IPS-20b (cell line): ENCODE measurements at regions not wholly inside any gene's neighbourhood (a gene's known extent, or its start where the extent isn't known, plus 50 kb on each side); places are given as distances from the start of the nearest gene placed in this dataset.

Experiments used
- H3K27ac ChIP-seq: one replicate; pipeline ENCODE4 v1.5.1; 2013; ENCODE audit warnings: low read length
- H3K27me3 ChIP-seq: 2 replicates; pipeline ENCODE4 v1.6.1; 2013; ENCODE audit warnings: mild to moderate bottlenecking, low read length, inconsistent platforms; ENCODE audit not compliant: insufficient read depth
- H3K36me3 ChIP-seq: 2 replicates; pipeline ENCODE4 v1.6.1; 2013; ENCODE audit warnings: low read depth, mild to moderate bottlenecking, inconsistent platforms, low read length, moderate library complexity; ENCODE audit not compliant: insufficient read depth
- H3K4me1 ChIP-seq: 2 replicates; pipeline ENCODE4 v1.6.1; 2013; ENCODE audit warnings: mild to moderate bottlenecking, control low read depth, inconsistent platforms, low read length, moderate library complexity; ENCODE audit not compliant: insufficient read depth
- H3K4me3 ChIP-seq: 2 replicates; pipeline ENCODE4 v1.5.1; 2013; ENCODE audit warnings: mild to moderate bottlenecking, low read length, inconsistent platforms
- H3K9ac ChIP-seq: 2 replicates; pipeline ENCODE4 v1.6.1; 2013; ENCODE audit warnings: low read depth, mild to moderate bottlenecking, inconsistent platforms, low read length, moderate library complexity
- H3K9me3 ChIP-seq: 2 replicates; pipeline ENCODE4 v1.6.1; 2013; ENCODE audit warnings: mild to moderate bottlenecking, low read depth, low read length, inconsistent platforms; ENCODE audit not compliant: insufficient read depth

- Histone ChIP-seq H3K9me3 (no peaks in the 10 kb centered on the region), H3K27ac (no peak overlapping the region), H3K27me3 (no peaks in the 10 kb centered on the region), H3K36me3 (no peaks in the 10 kb centered on the region), H3K4me1 (no peaks in the 10 kb centered on the region), H3K4me3 (no peak overlapping the region), H3K9ac (no peak overlapping the region)
Observed at GRCh38 chrY:7936831-7937230, 1025.3 kb upstream of the AMELY start.

DNA sequence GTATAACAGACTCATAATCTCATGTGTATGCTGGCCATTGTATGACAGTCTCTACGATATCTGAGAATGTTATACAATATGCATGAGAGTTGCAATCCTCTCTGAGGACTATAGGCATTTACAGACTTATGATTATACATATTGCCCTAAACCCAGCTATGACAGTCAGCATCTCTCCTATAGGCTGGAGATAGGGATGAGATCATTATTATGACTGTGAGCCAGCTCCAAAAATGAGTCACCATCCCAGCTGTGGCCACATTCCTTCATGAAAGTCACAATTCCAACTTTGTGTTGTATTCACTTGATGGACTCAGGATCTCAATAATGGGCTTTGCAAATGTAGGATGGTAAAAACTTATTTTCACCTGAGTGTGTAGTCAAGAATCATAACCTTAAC is 1024.5 kb upstream of the AMELY start:
- Histone ChIP-seq H3K36me3 (no peaks in the 10 kb centered on the region), H3K4me1 (no peaks in the 10 kb centered on the region), H3K27me3 (no peaks in the 10 kb centered on the region), H3K9ac (no peak overlapping the region), H3K27ac (no peak overlapping the region), H3K9me3 (no peaks in the 10 kb centered on the region), H3K4me3 (no peak overlapping the region)

- no peak overlapping the region for H3K9ac ChIP-seq
- H3K27ac ChIP-seq = no peak overlapping the region
- no peaks in the 10 kb centered on the region for H3K4me1 ChIP-seq
- no peaks in the 10 kb centered on the region for H3K9me3 ChIP-seq
- no peak overlapping the region for H3K4me3 ChIP-seq
- no peaks in the 10 kb centered on the region for H3K27me3 ChIP-seq
- H3K36me3 ChIP-seq = no peaks in the 10 kb centered on the region
Observed at GRCh38 chrY:7935606-7936005, 1024.1 kb upstream of the AMELY start.

- Histone ChIP-seq H3K4me1 (no peaks in the 10 kb centered on the region), H3K27ac (no peak overlapping the region), H3K36me3 (no peaks in the 10 kb centered on the region), H3K27me3 (no peaks in the 10 kb centered on the region), H3K4me3 (no peak overlapping the region), H3K9me3 (no peaks in the 10 kb centered on the region), H3K9ac (no peak overlapping the region)
Observed at GRCh38 chrY:7932424-7932823, 1020.9 kb upstream of the AMELY start.

GRCh38 chrY:7929866-7930265 is 1018.3 kb upstream of the AMELY start:
- Histone ChIP-seq H3K9me3 (no peaks in the 10 kb centered on the region), H3K4me1 (no peaks in the 10 kb centered on the region), H3K27me3 (no peaks in the 10 kb centered on the region), H3K27ac (no peak overlapping the region), H3K9ac (no peak overlapping the region), H3K4me3 (no peak overlapping the region), H3K36me3 (no peaks in the 10 kb centered on the region)

DNA sequence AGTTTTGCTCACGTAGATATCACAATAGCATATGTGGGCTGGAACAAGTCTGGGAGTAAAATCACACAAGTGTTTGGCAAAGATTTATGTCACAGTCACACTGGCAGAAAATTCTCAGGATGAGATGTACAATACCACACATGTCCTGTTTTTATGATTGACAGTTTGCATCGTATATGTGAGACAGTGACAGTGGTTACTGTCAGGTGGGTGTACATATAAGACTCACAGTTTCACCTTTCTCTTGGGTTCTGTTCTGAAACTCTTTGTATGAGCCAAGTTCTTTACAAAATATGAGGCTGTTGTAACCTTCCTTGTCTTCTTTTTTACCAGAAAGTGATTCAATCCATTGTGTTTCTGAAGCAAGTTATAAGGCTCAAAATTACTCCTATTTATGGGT is 1012.5 kb upstream of the AMELY start:
- Histone ChIP-seq H3K4me3 (no peak overlapping the region), H3K4me1 (no peaks in the 10 kb centered on the region), H3K9me3 (no peaks in the 10 kb centered on the region), H3K9ac (no peak overlapping the region), H3K27me3 (no peaks in the 10 kb centered on the region), H3K36me3 (no peaks in the 10 kb centered on the region), H3K27ac (no peak overlapping the region)

DNA sequence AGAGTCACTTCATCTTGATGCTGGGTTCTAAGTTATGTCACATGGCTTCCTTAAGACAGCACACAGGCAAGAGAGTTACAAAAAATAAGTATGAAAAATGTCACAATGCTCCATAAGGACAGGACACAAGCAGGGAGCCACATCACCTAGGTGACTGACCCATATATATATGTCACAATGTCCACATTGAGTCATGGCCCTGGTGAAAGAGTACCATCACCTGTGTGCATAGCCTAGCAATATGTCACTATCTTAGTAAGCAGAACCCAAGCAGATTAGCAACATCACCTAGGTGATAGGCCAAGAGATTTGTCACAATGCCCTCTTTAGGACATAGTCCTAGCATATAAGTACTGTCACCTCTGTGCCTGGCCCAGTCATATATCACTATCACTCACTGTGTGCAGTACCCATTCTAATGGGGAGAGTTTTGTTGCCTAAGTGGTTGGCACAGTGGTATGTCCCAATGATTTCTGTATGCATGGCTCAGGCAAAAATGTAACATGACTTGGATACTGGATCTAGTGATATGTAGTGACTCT is 1012.0 kb upstream of the AMELY start:
- no peaks in the 10 kb centered on the region for H3K9me3 ChIP-seq
- no peaks in the 10 kb centered on the region for H3K27me3 ChIP-seq
- H3K36me3 ChIP-seq = no peaks in the 10 kb centered on the region
- no peak overlapping the region for H3K4me3 ChIP-seq
- no peak overlapping the region for H3K9ac ChIP-seq
- no peaks in the 10 kb centered on the region for H3K4me1 ChIP-seq
- H3K27ac ChIP-seq = no peak overlapping the region

DNA sequence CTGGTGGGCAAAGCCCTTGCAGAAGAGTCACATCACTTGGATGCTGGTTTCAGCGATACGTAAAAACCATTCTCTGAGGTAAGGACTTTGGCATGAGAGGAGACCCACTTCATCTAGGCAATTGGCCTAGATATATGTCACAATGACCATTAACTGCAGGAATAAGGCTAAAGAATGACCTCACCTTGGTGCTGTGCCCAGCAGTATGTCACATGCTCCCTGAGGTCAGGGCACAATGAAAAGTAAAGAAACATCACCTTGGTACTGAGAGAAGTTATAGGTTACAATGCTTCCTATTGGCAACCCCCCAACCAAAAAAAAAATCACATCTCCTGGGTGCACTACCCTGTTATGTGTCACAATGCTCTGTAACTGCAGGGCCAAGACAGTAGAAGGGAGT is 1008.8 kb upstream of the AMELY start:
- Histone ChIP-seq H3K4me3 (no peak overlapping the region), H3K27me3 (no peaks in the 10 kb centered on the region), H3K9ac (no peak overlapping the region), H3K27ac (no peak overlapping the region), H3K9me3 (no peaks in the 10 kb centered on the region), H3K4me1 (no peaks in the 10 kb centered on the region), H3K36me3 (no peaks in the 10 kb centered on the region)

- no peak overlapping the region for H3K9ac ChIP-seq
Observed at GRCh38 chrY:7888506-7888905, 977.0 kb upstream of the AMELY start.

DNA sequence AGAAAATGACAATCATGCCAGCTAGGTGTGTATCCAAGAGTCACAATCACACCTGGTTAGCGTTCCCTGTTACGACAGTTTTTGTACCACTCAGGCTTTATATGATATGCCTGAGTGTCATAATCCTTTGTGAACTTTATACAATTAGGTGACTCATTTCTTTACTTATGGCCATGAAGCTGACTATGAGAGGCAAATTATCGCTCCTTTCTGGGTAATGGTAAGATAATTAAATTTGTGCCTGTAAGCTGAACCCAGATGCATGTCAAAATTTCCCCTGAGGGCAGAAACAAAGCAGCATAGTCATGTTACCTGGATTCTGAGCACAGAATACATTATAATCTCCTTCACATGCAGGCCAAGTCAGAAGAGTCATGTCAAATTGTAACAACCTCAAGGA is 970.1 kb upstream of the AMELY start:
- Histone ChIP-seq H3K27ac (no peak overlapping the region), H3K4me1 (no peaks in the 10 kb centered on the region), H3K4me3 (no peak overlapping the region), H3K9me3 (no peaks in the 10 kb centered on the region), H3K36me3 (no peaks in the 10 kb centered on the region), H3K27me3 (no peaks in the 10 kb centered on the region), H3K9ac (no peak overlapping the region)

More at GRCh38 chrY:7888506-7888905, 977.0 kb upstream of the AMELY start:
- H3K9me3 ChIP-seq = no peaks in the 10 kb centered on the region
- H3K4me3 ChIP-seq = no peak overlapping the region
- no peaks in the 10 kb centered on the region for H3K36me3 ChIP-seq
- H3K27ac ChIP-seq = no peak overlapping the region
- H3K27me3 ChIP-seq = no peaks in the 10 kb centered on the region
- H3K4me1 ChIP-seq = no peaks in the 10 kb centered on the region

GRCh38 chrY:7879245-7879644 is 967.7 kb upstream of the AMELY start:
- H3K9me3 ChIP-seq = no peaks in the 10 kb centered on the region
- H3K9ac ChIP-seq = no peak overlapping the region
- no peak overlapping the region for H3K27ac ChIP-seq
- no peaks in the 10 kb centered on the region for H3K36me3 ChIP-seq
- no peaks in the 10 kb centered on the region for H3K4me1 ChIP-seq
- H3K4me3 ChIP-seq = no peak overlapping the region
- no peaks in the 10 kb centered on the region for H3K27me3 ChIP-seq

DNA sequence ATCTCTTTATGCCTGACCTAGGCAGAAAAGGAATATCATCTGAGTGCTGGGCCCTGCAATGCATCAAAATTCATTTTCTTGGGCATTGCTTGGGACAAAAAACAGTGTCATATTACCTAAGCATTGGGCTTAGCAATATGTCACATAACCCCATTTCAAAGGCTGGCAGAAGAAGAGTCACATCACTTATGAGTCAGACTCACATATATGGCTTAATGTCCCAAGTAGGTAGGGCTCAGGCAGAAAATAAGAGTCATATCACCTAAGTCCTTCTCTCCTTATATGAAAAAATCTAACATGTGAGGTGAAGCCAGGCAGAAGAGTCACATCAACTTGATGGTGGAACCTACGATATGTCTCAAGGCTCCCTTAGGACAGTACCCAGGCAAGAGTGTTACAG is 967.2 kb upstream of the AMELY start:
- Histone ChIP-seq H3K4me3 (no peak overlapping the region), H3K36me3 (no peaks in the 10 kb centered on the region), H3K4me1 (no peaks in the 10 kb centered on the region), H3K27me3 (no peaks in the 10 kb centered on the region), H3K9ac (no peak overlapping the region), H3K27ac (no peak overlapping the region), H3K9me3 (no peaks in the 10 kb centered on the region)

GRCh38 chrY:7877458-7877857 is 965.9 kb upstream of the AMELY start:
- H3K4me3 ChIP-seq = no peak overlapping the region
- H3K27me3 ChIP-seq = no peaks in the 10 kb centered on the region
- H3K27ac ChIP-seq = no peak overlapping the region
- no peak overlapping the region for H3K9ac ChIP-seq
- H3K9me3 ChIP-seq = no peaks in the 10 kb centered on the region
- no peaks in the 10 kb centered on the region for H3K36me3 ChIP-seq
- H3K4me1 ChIP-seq = no peaks in the 10 kb centered on the region
